ENCODE measurements at regions not wholly inside any gene's neighbourhood (a gene's known extent, or its start where the extent isn't known, plus 50 kb on each side); places are given as distances from the start of the nearest gene placed in this dataset.
"Not testable (repeated sequence)": the region's sequence is repeated elsewhere in the genome, so short reads cannot be mapped to it uniquely, and the experiment has no call there.

DNA sequence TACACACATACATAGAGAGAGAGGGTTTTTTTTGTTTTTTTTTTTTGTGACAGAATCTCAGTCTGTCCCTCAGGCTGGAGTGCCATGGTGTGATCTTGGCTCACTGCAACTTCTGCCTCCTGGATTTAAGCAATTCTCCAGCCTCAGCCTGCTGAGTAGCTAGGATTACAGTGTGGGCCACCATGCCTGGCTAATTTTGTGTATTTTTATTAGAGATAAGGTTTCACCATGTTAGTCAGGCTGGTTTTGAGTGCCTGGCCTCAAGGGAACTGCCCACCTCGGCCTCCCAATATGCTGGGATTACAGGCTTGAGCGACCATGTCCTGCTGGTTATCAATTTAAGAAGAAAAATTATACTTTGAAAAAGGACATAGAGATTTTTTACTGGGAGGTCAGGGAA, 710.6 kb downstream of the SLC6A15 start:
- no peak for DNase-seq

DNA sequence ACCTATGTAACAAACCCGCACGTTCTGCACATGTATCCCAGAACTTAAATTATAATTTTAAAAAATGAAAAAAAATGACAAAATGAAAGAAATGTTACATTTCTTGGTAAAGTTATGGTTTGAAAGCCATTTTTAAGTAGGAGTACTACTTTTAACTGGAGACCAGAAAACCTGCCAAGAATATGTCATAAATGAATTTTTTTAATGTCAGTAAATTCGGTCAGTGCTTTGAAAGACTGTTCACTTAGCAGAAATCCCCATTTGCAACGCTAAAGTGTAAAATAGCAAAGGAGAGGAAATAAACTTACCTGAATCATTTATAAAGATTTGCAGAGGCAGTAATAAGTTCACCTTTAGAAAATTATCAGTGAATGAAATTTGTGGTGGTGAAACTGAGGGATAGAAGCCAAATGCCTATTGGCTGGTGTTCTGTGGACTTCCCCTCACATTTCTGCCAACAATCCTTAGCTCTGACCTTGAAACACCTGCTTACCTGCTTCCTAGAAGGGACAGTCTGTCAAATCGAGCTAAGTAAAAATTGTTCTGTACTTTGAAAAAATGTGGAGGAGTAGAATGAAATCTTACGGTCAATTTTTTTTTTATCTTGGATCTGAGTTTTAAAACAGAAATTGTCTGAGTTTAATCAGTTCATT, 714.2 kb downstream of the SLC6A15 start:
- DNase-seq = no peak

DNA sequence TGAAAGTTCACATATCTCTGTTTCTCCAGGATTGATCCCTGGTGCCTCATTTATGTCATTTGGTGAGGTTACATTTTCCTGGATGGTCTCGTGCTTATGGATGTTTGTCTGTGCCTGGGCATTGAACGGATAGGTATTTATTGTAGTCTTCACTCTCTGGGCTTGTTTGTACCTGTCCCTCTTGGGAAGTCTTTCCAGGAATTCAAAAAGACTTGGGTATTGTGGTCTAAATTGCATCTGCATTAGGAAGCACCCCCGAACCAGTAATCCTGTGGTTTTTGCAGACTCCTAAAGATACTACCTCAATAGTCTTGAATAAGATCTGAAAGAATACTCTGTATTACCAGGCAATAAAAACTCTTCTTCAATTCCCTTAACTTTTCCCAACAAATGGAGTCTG, 720.8 kb downstream of the SLC6A15 start:
- DNase-seq = no peak

GRCh38 chr12:84186433-84186832, 726.2 kb downstream of the SLC6A15 start:
- DNase-seq = no peak

GRCh38 chr12:84183576-84183975, 729.0 kb downstream of the SLC6A15 start:
- no peak for DNase-seq

GRCh38 chr12:84174115-84174514, 738.5 kb downstream of the SLC6A15 start:
- no peak for DNase-seq

GRCh38 chr12:84172823-84173424, 739.7 kb downstream of the SLC6A15 start:
- no peak for DNase-seq

- DNase-seq = no peak
Measured at GRCh38 chr12:84166812-84167211, 745.8 kb downstream of the SLC6A15 start.

DNA sequence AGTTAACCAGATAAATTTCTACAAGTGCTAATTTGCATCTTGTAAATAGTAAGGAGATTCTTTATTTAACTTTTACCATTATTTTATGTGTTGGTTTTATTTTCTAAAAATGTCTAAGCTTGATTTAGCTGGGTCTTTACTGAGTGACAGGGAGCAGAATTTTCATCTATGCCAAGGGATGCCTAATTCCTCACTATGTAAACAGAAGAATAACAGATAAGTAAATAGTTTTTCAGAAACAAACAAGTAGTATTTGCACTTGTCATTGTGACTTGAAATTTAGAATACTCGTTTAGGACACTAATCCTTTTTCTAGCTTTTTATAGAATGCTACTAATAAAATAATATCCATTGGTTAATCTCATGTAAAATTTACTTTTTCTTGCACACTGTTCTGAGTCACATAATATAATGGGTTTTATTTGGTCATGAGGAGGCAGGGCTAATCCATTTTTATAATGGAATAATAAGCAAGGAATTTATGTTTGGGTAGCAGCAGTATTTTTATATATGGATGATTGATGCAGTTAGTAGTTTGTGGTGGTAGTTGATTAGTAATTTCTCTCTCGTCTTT, 746.5 kb downstream of the SLC6A15 start:
- no peak for DNase-seq

- no peak for DNase-seq
Measured at GRCh38 chr12:84161296-84161695, 751.3 kb downstream of the SLC6A15 start.

GRCh38 chr12:84159260-84159659, 753.3 kb downstream of the SLC6A15 start:
- DNase-seq = no peak

DNA sequence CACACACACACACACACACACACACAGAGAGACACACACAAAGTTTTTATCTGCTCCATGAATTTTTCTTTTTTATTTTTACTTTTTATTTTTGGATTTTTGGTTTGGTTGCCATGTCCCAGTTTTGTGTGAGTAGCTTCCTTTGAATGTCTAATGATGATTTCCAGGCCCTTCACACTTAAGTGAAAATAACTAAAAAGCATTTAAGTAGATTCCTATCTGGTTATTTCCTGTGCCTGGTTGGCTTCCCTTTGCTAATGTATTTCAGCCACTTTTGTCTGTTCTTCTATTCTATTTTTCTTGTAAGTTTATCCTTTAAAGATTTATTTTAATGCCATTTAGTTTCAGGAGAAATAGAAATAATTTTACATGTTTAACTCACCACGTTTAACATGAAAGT, 755.4 kb downstream of the SLC6A15 start:
- DNase-seq = no peak

DNA sequence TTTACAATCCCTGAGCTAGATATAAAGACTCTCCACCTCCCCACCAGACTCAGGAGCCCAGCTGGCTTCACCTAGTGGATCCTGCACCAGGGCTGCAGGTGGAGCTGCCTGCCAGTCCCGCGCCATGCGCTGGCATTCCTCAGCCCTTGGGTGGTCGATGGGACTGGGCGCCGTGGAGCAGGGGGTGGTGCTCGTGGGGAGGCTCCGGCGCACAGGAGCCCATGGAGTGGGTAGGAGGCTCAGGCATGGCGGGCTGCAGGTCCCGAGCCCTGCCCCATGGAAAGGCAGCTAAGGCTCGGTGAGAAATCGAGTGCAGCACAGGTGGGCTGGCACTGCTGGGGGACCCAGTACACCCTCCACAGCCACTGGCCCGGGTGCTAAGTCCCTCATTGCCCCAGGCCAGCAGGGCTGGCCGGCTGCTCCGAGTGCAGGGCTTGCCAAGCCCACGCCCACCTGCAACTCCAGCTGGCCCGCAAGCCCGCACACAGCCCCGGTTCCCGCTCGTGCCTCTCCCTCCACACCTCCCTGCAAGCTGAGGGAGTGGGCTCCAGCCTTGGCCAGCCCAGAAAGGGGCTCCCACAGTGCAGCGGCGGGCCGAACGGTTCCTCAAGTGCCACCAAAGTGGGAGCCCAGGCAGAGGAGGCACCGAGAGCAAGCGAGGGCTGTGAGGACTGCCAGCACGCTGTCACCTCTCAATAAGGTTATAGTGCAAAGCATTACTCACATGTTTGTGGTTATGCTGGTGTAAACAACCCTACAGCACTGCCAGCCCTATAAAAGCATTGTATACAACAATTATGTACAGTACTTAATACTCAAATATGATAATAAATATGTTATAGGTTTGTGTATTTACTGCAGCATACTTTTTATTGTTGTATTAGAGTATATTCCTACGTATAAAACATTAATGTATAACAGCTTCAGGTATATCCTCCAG, 757.3 kb downstream of the SLC6A15 start:
- DNase-seq = not testable (repeated sequence)

- not testable (repeated sequence) for DNase-seq
Measured at GRCh38 chr12:84154439-84154990, 758.1 kb downstream of the SLC6A15 start.

DNA sequence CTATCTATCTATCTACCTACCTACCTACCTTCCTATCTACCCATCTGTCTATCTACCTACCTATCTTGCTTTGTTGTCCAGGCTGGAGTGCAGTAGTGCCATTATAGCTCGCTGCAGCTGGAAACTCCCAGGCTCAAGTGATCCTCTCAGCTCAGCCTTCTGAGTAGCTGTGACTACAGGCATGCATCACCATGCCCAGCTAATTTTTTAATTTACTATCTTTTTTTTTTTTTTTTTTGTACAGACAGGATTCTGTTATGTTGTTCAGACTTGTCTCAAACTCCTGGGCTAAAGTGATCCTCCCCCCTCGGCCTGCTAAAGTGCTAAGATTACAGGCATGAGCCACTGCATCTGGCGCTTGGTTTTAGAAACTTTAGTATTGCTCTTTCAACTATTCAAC, 762.4 kb downstream of the SLC6A15 start:
- no peak for DNase-seq

DNA sequence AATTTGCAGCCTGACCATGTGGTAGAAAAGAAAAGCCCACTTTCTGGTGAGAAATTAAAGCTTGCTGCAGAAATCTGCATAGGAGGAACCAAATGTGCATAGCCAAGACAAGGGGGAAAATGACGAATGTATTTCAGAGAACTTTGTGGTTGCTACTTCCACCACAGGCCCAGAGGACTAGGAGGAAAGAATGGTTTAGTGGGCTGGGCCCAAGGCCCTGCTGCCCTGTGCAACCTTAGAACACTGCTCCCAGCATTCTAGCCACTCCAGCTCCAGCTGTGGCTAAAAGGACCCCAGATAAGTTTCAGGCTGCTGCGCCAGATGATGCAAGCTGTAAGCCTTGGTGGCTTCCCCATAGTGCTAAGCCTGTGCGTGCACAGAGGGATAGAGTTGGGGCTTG, 764.3 kb downstream of the SLC6A15 start:
- DNase-seq = no peak

DNA sequence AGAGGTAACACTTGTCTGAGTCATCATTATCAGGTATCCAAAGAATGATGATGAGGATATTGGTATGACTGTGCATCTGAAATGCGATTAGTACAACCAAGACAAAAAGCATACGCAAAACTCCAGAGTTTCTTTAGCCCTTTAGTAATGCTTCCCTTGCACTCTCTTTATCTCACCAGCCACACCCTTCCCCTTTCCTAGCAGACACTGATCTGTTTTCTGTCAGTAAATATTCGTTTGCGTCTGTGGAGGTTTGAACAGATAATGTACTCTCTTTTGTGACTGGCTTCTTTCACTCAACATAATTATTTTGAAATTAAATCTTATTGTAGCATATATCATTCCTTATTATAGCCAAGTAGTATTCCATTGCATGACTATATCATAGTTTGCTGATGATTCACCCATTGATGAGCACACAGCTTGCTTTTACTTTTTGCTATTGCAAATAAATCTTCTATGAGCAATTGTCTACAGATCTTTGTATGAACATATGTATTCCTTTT, 775.7 kb downstream of the SLC6A15 start:
- no peak for DNase-seq

DNA sequence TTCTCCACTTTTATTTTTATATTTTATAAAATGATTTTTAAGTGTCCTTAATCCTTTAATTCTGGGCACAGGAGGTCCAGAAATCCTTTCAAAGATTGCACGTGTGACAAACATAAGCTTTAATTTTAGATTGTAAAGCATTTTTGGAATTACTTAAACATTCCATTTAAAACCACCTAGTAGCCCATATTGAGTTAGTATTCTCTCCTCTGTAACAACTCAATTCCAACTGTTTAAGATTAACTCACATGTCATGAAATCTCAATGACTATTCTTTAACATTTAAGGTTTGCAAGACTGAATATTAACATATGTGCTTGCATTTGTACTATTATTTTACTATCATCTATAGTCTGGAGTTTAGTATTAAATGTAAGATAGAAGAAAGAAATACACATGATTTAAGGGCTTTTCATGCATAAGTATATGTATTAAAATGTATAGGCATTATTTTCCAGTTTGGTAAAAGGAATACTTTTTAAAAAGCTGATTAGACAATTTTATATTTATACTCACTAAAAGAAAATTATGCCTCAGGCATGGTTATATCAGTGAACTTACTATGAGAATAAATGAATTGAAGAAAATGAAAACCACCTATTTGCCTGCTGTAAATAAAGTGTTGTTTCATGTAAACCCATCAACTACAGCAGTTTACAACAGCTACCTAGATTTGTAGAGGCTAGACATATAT, 776.9 kb downstream of the SLC6A15 start:
- DNase-seq = no peak

GRCh38 chr12:84134797-84135366, 777.7 kb downstream of the SLC6A15 start:
- no peak for DNase-seq

DNA sequence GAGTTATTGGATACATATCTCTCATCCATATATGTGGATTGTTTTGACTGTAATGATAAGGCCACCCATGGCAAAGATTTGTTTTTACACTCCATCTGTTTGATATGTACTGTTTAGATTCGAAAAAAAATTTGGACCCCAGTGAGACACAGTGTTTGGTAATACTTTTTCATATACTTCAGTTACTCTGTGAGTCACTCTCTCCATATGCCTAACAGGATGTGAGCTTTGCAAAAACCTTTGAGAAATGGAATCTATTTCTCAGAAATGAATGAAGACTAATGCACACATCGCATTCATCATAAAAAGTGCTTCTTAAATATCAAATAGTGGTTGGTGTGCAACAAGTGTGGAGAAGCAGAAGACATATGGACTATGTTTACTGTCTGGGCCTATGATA, 781.5 kb downstream of the SLC6A15 start:
- no peak for DNase-seq

GRCh38 chr12:84128117-84128991, 784.2 kb downstream of the SLC6A15 start:
- DNase-seq = no peak
